ENCODE measurements at regions not wholly inside any gene's neighbourhood (a gene's known extent, or its start where the extent isn't known, plus 50 kb on each side); places are given as distances from the start of the nearest gene placed in this dataset.
"Not testable (repeated sequence)": the region's sequence is repeated elsewhere in the genome, so short reads cannot be mapped to it uniquely, and the experiment has no call there.

GRCh38 chr12:126030573-126030972 lies 965.3 kb downstream of the AACS start:
- no peak overlapping the region for H3K4me3 ChIP-seq (ENCODE audit: low read depth, low read length)
- no peak for TF ChIP-seq CTCF (IDR thresholded peaks at IDR 0.05; ENCODE audit: insufficient read depth, low read length)
- DNase-seq (ENCODE audit: low read depth), result no peak

GRCh38 chr12:126033751-126034150 lies 968.5 kb downstream of the AACS start:
- no peak for TF ChIP-seq CTCF (IDR thresholded peaks at IDR 0.05; ENCODE audit: insufficient read depth, low read length)
- no peak for DNase-seq (ENCODE audit: low read depth)
- H3K4me3 ChIP-seq (ENCODE audit: low read depth, low read length), result no peak overlapping the region

- no peak for DNase-seq (ENCODE audit: low read depth)
- no peak for TF ChIP-seq CTCF (IDR thresholded peaks at IDR 0.05; ENCODE audit: insufficient read depth, low read length)
- H3K4me3 ChIP-seq (ENCODE audit: low read depth, low read length), result no peak overlapping the region
These were observed 971.1 kb downstream of the AACS start for GRCh38 chr12:126036348-126036747.

GRCh38 chr12:126038434-126038833 lies 973.2 kb downstream of the AACS start:
- H3K4me3 ChIP-seq (ENCODE audit: low read depth, low read length), result no peak overlapping the region
- no peak for TF ChIP-seq CTCF (IDR thresholded peaks at IDR 0.05; ENCODE audit: insufficient read depth, low read length)
- no peak for DNase-seq (ENCODE audit: low read depth)

GRCh38 chr12:126040307-126040706 lies 975.1 kb downstream of the AACS start:
- no peak for TF ChIP-seq CTCF (IDR thresholded peaks at IDR 0.05; ENCODE audit: insufficient read depth, low read length)
- H3K4me3 ChIP-seq (ENCODE audit: low read depth, low read length), result no peak overlapping the region
- no peak for DNase-seq (ENCODE audit: low read depth)

GRCh38 chr12:126042286-126042685 lies 977.1 kb downstream of the AACS start:
- no peak for TF ChIP-seq CTCF (IDR thresholded peaks at IDR 0.05; ENCODE audit: insufficient read depth, low read length)
- no peak for DNase-seq (ENCODE audit: low read depth)
- no peak overlapping the region for H3K4me3 ChIP-seq (ENCODE audit: low read depth, low read length)

- not testable (repeated sequence) for H3K4me3 ChIP-seq (ENCODE audit: low read depth, low read length); DNase-seq (ENCODE audit: low read depth)
These were observed 984.3 kb downstream of the AACS start for GRCh38 chr12:126049501-126049900.

Data from fibroblast of the aortic adventitia (primary cell).